Breast epithelium (tissue), 3 donors: ENCODE measurements at regions not wholly inside any gene's neighbourhood (a gene's known extent, or its start where the extent isn't known, plus 50 kb on each side); places are given as distances from the start of the nearest gene placed in this dataset.

Experiments used
- POLR2A ChIP-seq: fragments of 450-650 bp; IDR thresholded peaks from one replicate; pipeline ENCODE4 v1.6.1; 2016; ENCODE audit warnings: antibody characterized with exemption, mild to moderate bottlenecking, moderate library complexity
- TF ChIP-seq, protein P1 (sequence below), 3 donors: fragments of 450-650 bp; IDR thresholded peaks; one replicate each; pipeline ENCODE4 v1.5.1; 2016 to 2017; ENCODE audit warnings: antibody characterized with exemption in 3 of 3, mild to moderate bottlenecking in 3 of 3, moderate library complexity in 3 of 3

DNA sequence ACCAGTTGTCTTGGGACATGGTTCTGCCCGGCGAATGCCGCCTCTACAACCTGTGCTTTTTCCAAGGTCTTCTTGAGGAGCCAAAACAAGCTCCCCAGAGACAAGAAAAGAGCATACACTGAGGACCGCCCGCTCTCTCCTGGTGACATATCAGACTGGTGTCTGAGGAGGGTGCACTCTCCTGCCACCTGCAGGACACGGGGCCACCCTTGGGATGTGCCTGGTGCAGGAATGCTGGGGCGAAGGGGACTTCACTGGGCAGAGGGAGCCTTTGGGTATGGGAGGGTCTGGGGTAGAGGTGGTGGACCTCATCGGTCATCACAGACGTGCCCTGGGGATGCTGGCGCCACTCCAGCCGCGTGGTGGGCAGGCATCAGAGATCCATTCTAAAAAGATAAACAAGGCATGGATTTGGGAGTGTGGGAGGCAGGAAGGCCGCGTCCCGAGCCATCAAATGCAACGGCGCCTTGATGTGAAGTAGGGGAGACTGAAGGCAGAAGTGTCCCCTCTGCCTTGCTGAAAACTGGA is 163.3 kb downstream of the CD83 start:
- TF ChIP-seq POLR2A, result no peak
- TF ChIP-seq, protein P1, sequence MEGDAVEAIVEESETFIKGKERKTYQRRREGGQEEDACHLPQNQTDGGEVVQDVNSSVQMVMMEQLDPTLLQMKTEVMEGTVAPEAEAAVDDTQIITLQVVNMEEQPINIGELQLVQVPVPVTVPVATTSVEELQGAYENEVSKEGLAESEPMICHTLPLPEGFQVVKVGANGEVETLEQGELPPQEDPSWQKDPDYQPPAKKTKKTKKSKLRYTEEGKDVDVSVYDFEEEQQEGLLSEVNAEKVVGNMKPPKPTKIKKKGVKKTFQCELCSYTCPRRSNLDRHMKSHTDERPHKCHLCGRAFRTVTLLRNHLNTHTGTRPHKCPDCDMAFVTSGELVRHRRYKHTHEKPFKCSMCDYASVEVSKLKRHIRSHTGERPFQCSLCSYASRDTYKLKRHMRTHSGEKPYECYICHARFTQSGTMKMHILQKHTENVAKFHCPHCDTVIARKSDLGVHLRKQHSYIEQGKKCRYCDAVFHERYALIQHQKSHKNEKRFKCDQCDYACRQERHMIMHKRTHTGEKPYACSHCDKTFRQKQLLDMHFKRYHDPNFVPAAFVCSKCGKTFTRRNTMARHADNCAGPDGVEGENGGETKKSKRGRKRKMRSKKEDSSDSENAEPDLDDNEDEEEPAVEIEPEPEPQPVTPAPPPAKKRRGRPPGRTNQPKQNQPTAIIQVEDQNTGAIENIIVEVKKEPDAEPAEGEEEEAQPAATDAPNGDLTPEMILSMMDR (IDR thresholded peaks at IDR 0.05), result no peak
